IMR-90 (cell line): ENCODE measurements at regions not wholly inside any gene's neighbourhood (a gene's known extent, or its start where the extent isn't known, plus 50 kb on each side); places are given as distances from the start of the nearest gene placed in this dataset.

Experiments
- CTCF ChIP-seq: conservative IDR thresholded peaks from 2 replicates; pipeline ENCODE4 v1.5.1; 2012; ENCODE audit warnings: mild to moderate bottlenecking, low read depth, low read length, improper control_type of control experiment
- POLR2A ChIP-seq: IDR thresholded peaks from 2 replicates; pipeline ENCODE4 v1.6.1; 2012; ENCODE audit warnings: mild to moderate bottlenecking, low read depth, low read length
- RAD21 ChIP-seq: IDR thresholded peaks from 2 replicates; pipeline ENCODE4 v1.6.1; 2012; ENCODE audit warnings: low read length, improper control_type of control experiment
- RFX5 ChIP-seq: IDR thresholded peaks from 2 replicates; pipeline ENCODE4 v1.8.0; 2012; ENCODE audit warnings: low read depth, mild to moderate bottlenecking, low read length, moderate library complexity
- TF ChIP-seq, protein P1 (sequence below): fragments of 150-350 bp; IDR thresholded peaks from 2 replicates; pipeline ENCODE4 v1.6.1; 2016; ENCODE audit warnings: low read depth, mild to moderate bottlenecking, low read length, moderate library complexity, borderline replicate concordance

- TF ChIP-seq CTCF (no peak), RAD21 (no peak), POLR2A (no peak), RFX5 (no peak)
- TF ChIP-seq, protein P1, sequence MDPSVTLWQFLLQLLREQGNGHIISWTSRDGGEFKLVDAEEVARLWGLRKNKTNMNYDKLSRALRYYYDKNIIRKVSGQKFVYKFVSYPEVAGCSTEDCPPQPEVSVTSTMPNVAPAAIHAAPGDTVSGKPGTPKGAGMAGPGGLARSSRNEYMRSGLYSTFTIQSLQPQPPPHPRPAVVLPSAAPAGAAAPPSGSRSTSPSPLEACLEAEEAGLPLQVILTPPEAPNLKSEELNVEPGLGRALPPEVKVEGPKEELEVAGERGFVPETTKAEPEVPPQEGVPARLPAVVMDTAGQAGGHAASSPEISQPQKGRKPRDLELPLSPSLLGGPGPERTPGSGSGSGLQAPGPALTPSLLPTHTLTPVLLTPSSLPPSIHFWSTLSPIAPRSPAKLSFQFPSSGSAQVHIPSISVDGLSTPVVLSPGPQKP = no peak
These were observed 57.8 kb upstream of the C5orf46 start for GRCh38 chr5:147963948-147964693.
